ENCODE measurements at regions not wholly inside any gene's neighbourhood (a gene's known extent, or its start where the extent isn't known, plus 50 kb on each side); places are given as distances from the start of the nearest gene placed in this dataset.

GRCh38 chr2:43057026-43057741 is 169.2 kb downstream of the ZFP36L2 start:
- no peak for TF ChIP-seq EZH2 (IDR thresholded peaks at IDR 0.05; ENCODE audit: insufficient read depth, poor library complexity, severe bottlenecking)
- no peak for TF ChIP-seq EZH2phosphoT487 (IDR thresholded peaks at IDR 0.05; ENCODE audit: insufficient read depth, low read depth)
